ENCODE measurements at regions not wholly inside any gene's neighbourhood (a gene's known extent, or its start where the extent isn't known, plus 50 kb on each side); places are given as distances from the start of the nearest gene placed in this dataset.
"Not testable (repeated sequence)": the region's sequence is repeated elsewhere in the genome, so short reads cannot be mapped to it uniquely, and the experiment has no call there.

- H3K9me3 Mint-ChIP-seq = no peaks in the 10 kb centered on the region
- no peak overlapping the region for H3K27ac Mint-ChIP-seq
- DNase-seq = no peak
- no peaks in the 10 kb centered on the region for H3K4me1 Mint-ChIP-seq
- H3K27me3 Mint-ChIP-seq = no peaks in the 10 kb centered on the region
- H3K4me3 Mint-ChIP-seq = no peak overlapping the region
- no peaks in the 10 kb centered on the region for H3K36me3 Mint-ChIP-seq (ENCODE audit: low read depth)
- no peak for ATAC-seq
These were observed 129.0 kb downstream of the ANAPC4 start for GRCh38 chr4:25506032-25506571.

DNA sequence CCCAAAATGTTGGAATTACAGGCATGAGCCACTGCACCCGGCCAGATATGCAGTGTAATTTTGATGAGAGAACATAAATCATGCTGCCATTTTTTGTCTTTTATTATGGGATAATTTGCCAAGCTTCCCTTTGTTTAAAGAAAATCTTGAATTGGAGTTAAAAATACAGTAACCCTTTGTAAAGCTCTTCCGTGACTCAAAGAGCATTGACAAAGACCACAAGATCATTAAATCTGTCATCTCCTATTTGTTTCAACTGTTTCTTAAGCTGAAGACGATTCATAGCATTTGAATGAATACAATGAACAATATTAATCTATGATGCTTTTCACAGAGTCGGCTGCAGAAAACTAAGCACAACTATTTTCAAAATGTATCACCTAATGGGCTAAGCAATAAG, 132.6 kb downstream of the ANAPC4 start:
- Mint-ChIP-seq H3K36me3 (ENCODE audit: low read depth) (no peaks in the 10 kb centered on the region), H3K27ac (no peak overlapping the region), H3K4me1 (no peaks in the 10 kb centered on the region), H3K27me3 (no peaks in the 10 kb centered on the region), H3K4me3 (no peak overlapping the region), H3K9me3 (no peaks in the 10 kb centered on the region)
- DNase-seq = no peak
- no peak for ATAC-seq

- ATAC-seq; H3K9me3 Mint-ChIP-seq; H3K4me1 Mint-ChIP-seq; DNase-seq; H3K27me3 Mint-ChIP-seq; H3K4me3 Mint-ChIP-seq; H3K36me3 Mint-ChIP-seq (ENCODE audit: low read depth); H3K27ac Mint-ChIP-seq: not testable (repeated sequence)
These were observed 134.8 kb downstream of the ANAPC4 start for GRCh38 chr4:25511823-25512222.

- ATAC-seq = no peak
- H3K36me3 Mint-ChIP-seq (ENCODE audit: low read depth) = no peaks in the 10 kb centered on the region
- H3K4me1 Mint-ChIP-seq = no peaks in the 10 kb centered on the region
- H3K27ac Mint-ChIP-seq = no peak overlapping the region
- no peak for DNase-seq
- no peak overlapping the region for H3K4me3 Mint-ChIP-seq
- H3K27me3 Mint-ChIP-seq = peaks cover 4% of the 10 kb centered on the region
- H3K9me3 Mint-ChIP-seq = no peaks in the 10 kb centered on the region
These were observed 136.8 kb downstream of the ANAPC4 start for GRCh38 chr4:25513814-25514213.

DNA sequence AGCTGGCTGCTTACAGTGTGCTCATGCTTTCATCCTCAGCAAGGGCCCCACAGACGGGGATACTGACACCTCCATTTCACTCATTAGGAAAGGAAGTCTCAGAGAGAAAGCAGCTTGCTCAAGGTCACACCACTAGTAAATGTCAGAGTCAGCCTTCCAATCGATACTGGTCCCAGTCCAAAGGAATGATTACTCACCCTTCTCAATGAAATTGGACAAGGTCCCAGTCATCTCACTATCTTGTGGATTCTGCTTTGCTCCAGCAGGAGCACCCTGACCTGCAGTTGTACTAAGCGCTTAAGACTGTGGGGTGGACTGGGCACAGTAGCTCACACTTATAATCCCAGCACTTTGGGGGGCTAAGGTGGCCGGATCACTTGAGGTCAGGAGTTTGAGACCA, 132.2 kb upstream of the SLC34A2 start:
- DNase-seq (no peak), ATAC-seq (no peak)
- no peak overlapping the region for H3K4me3 Mint-ChIP-seq
- H3K27ac Mint-ChIP-seq = no peak overlapping the region
- no peaks in the 10 kb centered on the region for H3K9me3 Mint-ChIP-seq
- peaks cover 6% of the 10 kb centered on the region for H3K27me3 Mint-ChIP-seq
- no peaks in the 10 kb centered on the region for H3K36me3 Mint-ChIP-seq (ENCODE audit: low read depth)
- no peaks in the 10 kb centered on the region for H3K4me1 Mint-ChIP-seq

DNA sequence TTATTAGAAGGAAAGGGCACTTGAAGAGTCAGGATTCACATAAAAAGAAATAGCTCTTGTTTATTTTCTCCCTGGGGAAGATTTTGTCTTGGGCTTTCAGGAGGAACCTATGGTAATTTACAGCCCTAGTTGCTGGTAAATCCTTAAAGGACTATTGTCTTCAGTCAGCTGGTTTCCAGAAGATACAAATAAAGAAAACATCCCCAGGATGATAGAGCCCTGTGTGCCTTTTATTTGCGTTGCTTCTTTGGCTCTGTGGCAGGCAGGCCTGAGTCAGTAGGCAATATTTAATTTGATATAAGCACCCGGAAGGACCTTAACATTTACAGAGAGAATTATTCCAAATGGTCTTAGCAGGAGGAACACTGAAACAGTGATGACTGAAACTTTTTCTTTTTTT, 131.0 kb upstream of the SLC34A2 start:
- Mint-ChIP-seq H3K27me3 (peaks cover 4% of the 10 kb centered on the region), H3K4me3 (no peak overlapping the region), H3K27ac (no peak overlapping the region), H3K4me1 (no peaks in the 10 kb centered on the region), H3K36me3 (ENCODE audit: low read depth) (no peaks in the 10 kb centered on the region), H3K9me3 (no peaks in the 10 kb centered on the region)
- no peak for ATAC-seq
- no peak for DNase-seq

DNA sequence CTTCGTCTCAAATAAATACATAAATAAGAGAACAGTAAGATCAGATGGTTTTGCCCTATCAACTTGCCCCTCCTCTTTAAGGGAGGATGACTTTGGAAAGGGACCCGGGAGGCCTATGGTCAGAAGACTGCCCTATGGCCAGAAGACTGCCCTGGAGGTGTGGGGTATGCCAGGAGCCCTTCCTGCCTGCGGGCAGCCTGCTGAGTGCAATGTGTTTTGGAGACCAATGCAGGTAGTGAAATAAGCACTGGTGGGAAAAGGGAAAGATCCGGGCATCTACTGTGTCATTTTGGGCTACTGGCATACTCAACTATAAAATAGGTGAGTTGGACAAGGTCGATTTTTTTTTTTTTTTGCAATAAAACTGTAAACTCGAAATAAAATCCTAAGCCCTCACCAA, 129.8 kb upstream of the SLC34A2 start:
- DNase-seq (no peak), ATAC-seq (no peak)
- Mint-ChIP-seq H3K36me3 (ENCODE audit: low read depth) (no peaks in the 10 kb centered on the region), H3K27me3 (peaks cover 4% of the 10 kb centered on the region), H3K9me3 (no peaks in the 10 kb centered on the region), H3K4me3 (no peak overlapping the region), H3K4me1 (no peaks in the 10 kb centered on the region), H3K27ac (no peak overlapping the region)

DNA sequence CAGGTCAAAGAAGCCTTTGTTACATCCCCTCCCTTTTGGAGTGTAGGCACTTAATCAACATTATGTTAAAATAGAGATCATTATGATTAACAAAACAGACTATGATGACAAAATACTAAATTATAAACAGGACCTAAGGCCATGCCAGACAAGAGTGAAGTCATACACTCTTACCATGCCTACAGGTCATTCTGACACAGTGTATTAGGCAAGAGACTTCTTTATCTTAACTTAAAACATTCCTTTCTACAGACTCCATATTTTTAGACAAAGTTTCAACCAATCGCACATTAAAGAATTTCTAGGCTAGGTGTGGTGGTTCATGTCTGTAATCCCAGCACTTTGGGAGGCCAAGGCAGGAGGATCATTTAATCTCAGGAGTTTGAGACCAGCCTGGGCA, 128.6 kb upstream of the SLC34A2 start:
- ATAC-seq = no peak
- Mint-ChIP-seq H3K36me3 (ENCODE audit: low read depth) (no peaks in the 10 kb centered on the region), H3K9me3 (no peaks in the 10 kb centered on the region), H3K4me1 (no peaks in the 10 kb centered on the region), H3K4me3 (no peak overlapping the region), H3K27ac (no peak overlapping the region), H3K27me3 (peaks cover 6% of the 10 kb centered on the region)
- no peak for DNase-seq

- Mint-ChIP-seq H3K4me1 (no peaks in the 10 kb centered on the region), H3K4me3 (no peak overlapping the region), H3K36me3 (ENCODE audit: low read depth) (no peaks in the 10 kb centered on the region), H3K27ac (no peak overlapping the region), H3K27me3 (peaks cover 6% of the 10 kb centered on the region), H3K9me3 (no peaks in the 10 kb centered on the region)
- ATAC-seq (no peak), DNase-seq (no peak)
These were observed 127.3 kb upstream of the SLC34A2 start for GRCh38 chr4:25528391-25528790.

- H3K27me3 Mint-ChIP-seq = peaks cover 5% of the 10 kb centered on the region
- H3K9me3 Mint-ChIP-seq = no peaks in the 10 kb centered on the region
- no peaks in the 10 kb centered on the region for H3K4me1 Mint-ChIP-seq
- no peak for DNase-seq
- no peak overlapping the region for H3K4me3 Mint-ChIP-seq
- H3K27ac Mint-ChIP-seq = no peak overlapping the region
- H3K36me3 Mint-ChIP-seq (ENCODE audit: low read depth) = no peaks in the 10 kb centered on the region
- ATAC-seq = no peak
These were observed 124.4 kb upstream of the SLC34A2 start for GRCh38 chr4:25531272-25531671.

GRCh38 chr4:25532591-25532990, 123.1 kb upstream of the SLC34A2 start:
- Mint-ChIP-seq H3K4me1 (no peaks in the 10 kb centered on the region), H3K9me3 (no peaks in the 10 kb centered on the region), H3K36me3 (ENCODE audit: low read depth) (no peaks in the 10 kb centered on the region), H3K27ac (no peak overlapping the region), H3K4me3 (no peak overlapping the region), H3K27me3 (peaks cover 5% of the 10 kb centered on the region)
- ATAC-seq (peak; percentile 40), DNase-seq (no peak)

DNA sequence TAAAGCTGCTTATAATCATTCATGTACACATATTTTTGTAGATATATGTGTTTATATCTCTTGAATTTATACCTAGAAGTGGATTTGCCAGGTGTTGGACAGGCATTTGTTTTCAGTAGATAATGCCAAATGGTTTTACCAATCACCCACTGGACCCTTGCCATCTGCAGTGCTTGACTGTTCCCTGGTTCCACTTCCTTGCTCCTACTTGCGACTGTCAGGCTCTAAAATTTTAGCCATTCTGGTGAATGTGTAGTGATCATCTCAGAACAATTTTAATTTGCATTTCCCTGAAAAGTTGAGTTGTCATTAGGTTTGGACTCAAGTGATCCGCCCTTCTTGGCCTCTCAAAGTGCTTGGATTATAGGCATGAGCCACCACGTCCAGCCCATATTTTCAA, 122.4 kb upstream of the SLC34A2 start:
- H3K27ac Mint-ChIP-seq = no peak overlapping the region
- H3K4me3 Mint-ChIP-seq = no peak overlapping the region
- no peaks in the 10 kb centered on the region for H3K4me1 Mint-ChIP-seq
- H3K36me3 Mint-ChIP-seq (ENCODE audit: low read depth) = no peaks in the 10 kb centered on the region
- no peak for ATAC-seq
- peaks cover 5% of the 10 kb centered on the region for H3K27me3 Mint-ChIP-seq
- DNase-seq = no peak
- H3K9me3 Mint-ChIP-seq = no peaks in the 10 kb centered on the region

GRCh38 chr4:25535278-25535677, 120.4 kb upstream of the SLC34A2 start:
- no peak overlapping the region for H3K27ac Mint-ChIP-seq
- ATAC-seq (no peak), DNase-seq (no peak)

GRCh38 chr4:25535701-25536473, 119.8 kb upstream of the SLC34A2 start:
- Mint-ChIP-seq H3K27ac (peak overlapping the region; percentile 6), H3K27me3 (peaks cover 5% of the 10 kb centered on the region), H3K36me3 (ENCODE audit: low read depth) (no peaks in the 10 kb centered on the region), H3K4me1 (no peaks in the 10 kb centered on the region), H3K9me3 (no peaks in the 10 kb centered on the region), H3K4me3 (no peak overlapping the region)
- ATAC-seq = no peak
- DNase-seq = no peak

More at GRCh38 chr4:25535278-25535677, 120.4 kb upstream of the SLC34A2 start:
- Mint-ChIP-seq H3K9me3 (no peaks in the 10 kb centered on the region), H3K27me3 (peaks cover 5% of the 10 kb centered on the region), H3K36me3 (ENCODE audit: low read depth) (no peaks in the 10 kb centered on the region), H3K4me3 (no peak overlapping the region), H3K4me1 (no peaks in the 10 kb centered on the region)

GRCh38 chr4:25536564-25537320, 118.9 kb upstream of the SLC34A2 start:
- H3K4me1 Mint-ChIP-seq = no peaks in the 10 kb centered on the region
- H3K27ac Mint-ChIP-seq = no peak overlapping the region
- no peak for DNase-seq
- H3K4me3 Mint-ChIP-seq = no peak overlapping the region
- no peaks in the 10 kb centered on the region for H3K36me3 Mint-ChIP-seq (ENCODE audit: low read depth)
- ATAC-seq = no peak
- H3K9me3 Mint-ChIP-seq = no peaks in the 10 kb centered on the region
- peaks cover 3% of the 10 kb centered on the region for H3K27me3 Mint-ChIP-seq
